ENCODE measurements at regions not wholly inside any gene's neighbourhood (a gene's known extent, or its start where the extent isn't known, plus 50 kb on each side); places are given as distances from the start of the nearest gene placed in this dataset.

DNA sequence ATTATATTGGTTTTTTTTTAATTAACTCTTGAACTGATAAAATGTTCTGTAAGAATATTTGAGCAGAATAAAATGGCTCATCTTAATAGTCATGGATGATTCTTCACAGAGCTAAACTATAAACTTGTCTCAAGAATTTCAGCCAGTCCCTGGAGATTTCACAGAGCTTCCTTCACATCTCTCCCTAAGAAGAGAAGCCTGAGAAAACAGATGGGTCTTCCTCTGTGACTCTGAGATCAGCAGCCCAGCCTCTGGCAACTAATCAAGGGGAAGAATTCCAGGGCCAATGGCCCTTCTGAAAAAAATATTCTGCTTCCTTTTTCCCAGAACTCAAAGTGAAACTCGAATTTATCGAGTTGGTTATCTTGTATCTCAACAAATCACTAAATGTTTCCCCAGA is 122.2 kb upstream of the ITGA1 start:
- Histone ChIP-seq H3K9ac (ENCODE audit: extremely low read depth, low read length, poor library complexity, severe bottlenecking) (no peak overlapping the region), H3K4me3 (ENCODE audit: low read length) (no peak overlapping the region), H3K9me3 (ENCODE audit: control insufficient read depth, low read length) (no peaks in the 10 kb centered on the region), H3K36me3 (ENCODE audit: control insufficient read depth, insufficient read depth, low read length) (no peaks in the 10 kb centered on the region), H3K4me1 (ENCODE audit: control insufficient read depth, insufficient read depth, low read length) (no peaks in the 10 kb centered on the region), H3K27me3 (ENCODE audit: control insufficient read depth, insufficient read depth, low read length, poor library complexity, severe bottlenecking) (no peaks in the 10 kb centered on the region), H3K27ac (ENCODE audit: low read depth, low read length) (no peak overlapping the region)
- H3K4me3 Mint-ChIP-seq: no peak overlapping the region
- no peaks in the 10 kb centered on the region for H3K27me3 Mint-ChIP-seq (ENCODE audit: insufficient read depth)
- no peaks in the 10 kb centered on the region for H3K9me3 Mint-ChIP-seq
- DNase-seq: no peak
- TF ChIP-seq CTCF (conservative IDR thresholded peaks at IDR 0.05): no peak
- no peak overlapping the region for H3K27ac Mint-ChIP-seq
- WGBS, 2 experiments (ENCODE audit: insufficient coverage in 1 of 2, insufficient read length in 1 of 2): 92% methylated on average over 2 of the region's 2 CpGs; no CpG with 5 or more reads in 1 of the 2 experiments
- no peaks in the 10 kb centered on the region for H3K4me1 Mint-ChIP-seq
- H3K36me3 Mint-ChIP-seq (ENCODE audit: low read depth): no peaks in the 10 kb centered on the region

DNA sequence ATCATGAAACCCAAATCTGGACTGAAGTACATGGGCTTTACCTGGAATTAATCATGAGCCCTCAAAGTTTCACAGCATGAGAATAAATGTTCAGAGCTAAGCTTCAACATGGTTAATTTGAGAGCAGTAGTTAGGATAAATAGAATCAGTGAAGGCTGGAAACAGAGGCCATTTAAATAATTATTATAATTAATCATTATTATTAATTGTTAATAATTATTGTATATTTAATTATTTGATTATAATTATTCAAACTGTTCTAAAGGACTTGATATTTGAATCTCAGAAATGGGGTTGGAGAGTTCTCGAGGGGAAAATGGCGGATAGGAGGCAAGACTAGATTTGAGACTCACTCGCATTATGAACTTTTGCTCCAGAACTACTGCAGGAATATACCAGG is 119.6 kb upstream of the ITGA1 start:
- H3K4me1 Mint-ChIP-seq: no peaks in the 10 kb centered on the region
- 87 to 93% methylated on average over 3 of the region's 3 CpGs for WGBS, 2 experiments (ENCODE audit: insufficient coverage in 1 of 2, insufficient read length in 1 of 2)
- no peaks in the 10 kb centered on the region for H3K4me1 ChIP-seq (ENCODE audit: control insufficient read depth, insufficient read depth, low read length)

DNA sequence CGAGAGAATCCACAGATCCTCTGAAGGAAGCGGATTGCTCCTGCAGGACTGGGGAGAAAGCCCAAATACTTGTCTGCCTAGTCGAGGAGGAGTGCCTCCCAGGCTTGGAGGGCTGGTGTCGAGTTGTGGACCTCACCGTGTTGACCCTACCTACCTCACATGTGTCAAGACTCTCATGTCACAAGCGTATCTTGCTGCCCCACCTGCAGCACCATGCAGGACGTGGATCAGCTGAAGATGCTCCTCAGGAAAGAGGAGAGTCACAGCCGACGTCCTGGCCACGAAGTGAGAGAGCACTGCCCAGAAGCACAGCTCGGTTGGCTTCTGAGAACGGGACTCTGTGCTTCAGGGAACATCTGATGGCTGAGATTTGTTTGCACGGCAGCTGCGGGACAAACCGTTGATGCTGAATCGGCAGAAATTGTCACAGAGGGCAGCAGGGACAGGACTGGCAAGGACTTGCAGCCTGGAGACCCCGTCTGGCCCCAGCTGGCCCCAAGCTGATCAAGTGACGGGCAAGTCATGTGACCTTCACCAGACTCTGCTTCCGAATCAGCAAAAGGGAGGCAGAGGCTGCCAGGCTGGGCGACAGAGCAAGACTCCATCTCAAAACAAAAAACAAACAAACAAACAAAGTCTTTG is 119.1 kb upstream of the ITGA1 start:
- H3K4me3 Mint-ChIP-seq: no peak overlapping the region

More for the DNA sequence above, 119.6 kb upstream of the ITGA1 start:
- TF ChIP-seq CTCF (conservative IDR thresholded peaks at IDR 0.05): no peak
- Mint-ChIP-seq H3K27me3 (ENCODE audit: insufficient read depth) (no peaks in the 10 kb centered on the region), H3K36me3 (ENCODE audit: low read depth) (no peaks in the 10 kb centered on the region), H3K4me3 (no peak overlapping the region), H3K27ac (no peak overlapping the region), H3K9me3 (no peaks in the 10 kb centered on the region)
- H3K36me3 ChIP-seq (ENCODE audit: control insufficient read depth, insufficient read depth, low read length): no peaks in the 10 kb centered on the region
- no peak for DNase-seq
- no peak overlapping the region for H3K9ac ChIP-seq (ENCODE audit: extremely low read depth, low read length, poor library complexity, severe bottlenecking)
- no peaks in the 10 kb centered on the region for H3K27me3 ChIP-seq (ENCODE audit: control insufficient read depth, insufficient read depth, low read length, poor library complexity, severe bottlenecking)
- H3K27ac ChIP-seq (ENCODE audit: low read depth, low read length): no peak overlapping the region
- H3K9me3 ChIP-seq (ENCODE audit: control insufficient read depth, low read length): no peaks in the 10 kb centered on the region
- no peak overlapping the region for H3K4me3 ChIP-seq (ENCODE audit: low read length)

More for the DNA sequence above, 119.1 kb upstream of the ITGA1 start:
- Histone ChIP-seq H3K27ac (ENCODE audit: low read depth, low read length) (no peak overlapping the region), H3K4me3 (ENCODE audit: low read length) (no peak overlapping the region), H3K4me1 (ENCODE audit: control insufficient read depth, insufficient read depth, low read length) (no peaks in the 10 kb centered on the region), H3K9me3 (ENCODE audit: control insufficient read depth, low read length) (no peaks in the 10 kb centered on the region), H3K36me3 (ENCODE audit: control insufficient read depth, insufficient read depth, low read length) (no peaks in the 10 kb centered on the region), H3K9ac (ENCODE audit: extremely low read depth, low read length, poor library complexity, severe bottlenecking) (no peak overlapping the region), H3K27me3 (ENCODE audit: control insufficient read depth, insufficient read depth, low read length, poor library complexity, severe bottlenecking) (no peaks in the 10 kb centered on the region)
- Mint-ChIP-seq H3K4me1 (no peaks in the 10 kb centered on the region), H3K9me3 (no peaks in the 10 kb centered on the region), H3K27me3 (ENCODE audit: insufficient read depth) (no peaks in the 10 kb centered on the region), H3K27ac (no peak overlapping the region), H3K36me3 (ENCODE audit: low read depth) (no peaks in the 10 kb centered on the region)
- TF ChIP-seq CTCF (conservative IDR thresholded peaks at IDR 0.05): no peak
- 90 to 94% methylated on average over 12 to 20 of the region's 20 CpGs for WGBS, 2 experiments (ENCODE audit: insufficient coverage in 1 of 2, insufficient read length in 1 of 2)
- no peak for DNase-seq
